H1 (cell line): ENCODE measurements at regions not wholly inside any gene's neighbourhood (a gene's known extent, or its start where the extent isn't known, plus 50 kb on each side); places are given as distances from the start of the nearest gene placed in this dataset.

ENCODE experiments used
- CTCF ChIA-PET: fragments of 300-600 bp; sonication (Branson Sonifier 250); formaldehyde crosslinking; loops from one replicate; lab custom pipeline; 2021; ENCODE audit not compliant: partially characterized antibody; lab: Charles Lee
- POLR2A ChIA-PET: fragments of 300-600 bp; sonication (Branson Sonifier 250); formaldehyde crosslinking; loops from one replicate; lab custom pipeline; 2021; ENCODE audit warnings: inconsistent platforms; ENCODE audit not compliant: partially characterized antibody; lab: Charles Lee
- DNase-seq, 2 experiments: peaks; one replicate each; pipeline versions ENCODE4 v3.0.0 to v3.0.0-alpha.2; 2010 to 2022; ENCODE audit warnings: low spot score in 2 of 2, low read depth in 1 of 2, mixed read lengths in 1 of 2
- FAIRE-seq: peaks from 2 replicates; lab custom pipeline; 2011; peaks lifted over from hg19 to GRCh38; lab: Jason Lieb, UNC
- H2AFZ ChIP-seq: 2 replicates; pipeline ENCODE4 v1.8.1; 2012; ENCODE audit warnings: low read length, inconsistent platforms
- H2AK5ac ChIP-seq: 2 replicates; pipeline ENCODE4 v1.6.1; 2013; ENCODE audit warnings: low read depth, low read length
- H2BK120ac ChIP-seq: replicated peaks from 2 replicates; pipeline ENCODE3; 2013; ENCODE audit warnings: low read depth, low read length, inconsistent platforms
- H2BK12ac ChIP-seq: 2 replicates; pipeline ENCODE4 v1.6.1; 2013; ENCODE audit warnings: low read depth, low read length
- H2BK15ac ChIP-seq: 2 replicates; pipeline ENCODE4 v1.6.1; 2013; ENCODE audit warnings: low read length
- H2BK20ac ChIP-seq: 2 replicates; pipeline ENCODE4 v1.6.1; 2013; ENCODE audit warnings: low read length
- H2BK5ac ChIP-seq: 2 replicates; pipeline ENCODE4 v1.6.1; 2013; ENCODE audit warnings: low read depth, low read length
- H3K14ac ChIP-seq: 2 replicates; pipeline ENCODE4 v1.6.1; 2013; ENCODE audit warnings: inconsistent platforms; ENCODE audit not compliant: insufficient read length
- H3K18ac ChIP-seq: 2 replicates; pipeline ENCODE4 v1.6.1; 2013; ENCODE audit warnings: low read length; ENCODE audit errors: extremely low read depth
- H3K23ac ChIP-seq: 2 replicates; pipeline ENCODE4 v1.6.1; 2013; ENCODE audit warnings: inconsistent platforms; ENCODE audit not compliant: insufficient read length
- H3K23me2 ChIP-seq: 2 replicates; pipeline ENCODE4 v1.6.1; 2013; ENCODE audit warnings: low read depth, low read length
- H3K27ac ChIP-seq: 2 replicates; pipeline ENCODE4 v1.6.1; 2011; ENCODE audit warnings: low read depth, low read length, inconsistent platforms
- H3K27me3 ChIP-seq, 4 experiments: replicated peaks in 1 of 4; 1 replicate in 1 of 4; 2 replicates in 3 of 4; pipeline versions ENCODE4 v1.6.1 to v1.8.1; 2011 to 2013; ENCODE audit warnings: low read length in 3 of 4, mild to moderate bottlenecking in 3 of 4, inconsistent platforms in 2 of 4, mixed read lengths in 2 of 4, moderate library complexity in 1 of 4; ENCODE audit not compliant: control insufficient read depth in 3 of 4, insufficient read depth in 3 of 4; ENCODE audit errors: extremely low read depth in 1 of 4
- H3K36me3 ChIP-seq, 4 experiments: 2 replicates each; pipeline versions ENCODE4 v1.6.1 to v1.8.1; 2011 to 2013; ENCODE audit warnings: mild to moderate bottlenecking in 4 of 4, low read length in 3 of 4, moderate library complexity in 2 of 4, control low read depth in 1 of 4, inconsistent platforms in 1 of 4; ENCODE audit not compliant: insufficient read depth in 4 of 4, control insufficient read depth in 2 of 4
- H3K4ac ChIP-seq: replicated peaks from 2 replicates; pipeline ENCODE3; 2013; ENCODE audit warnings: low read length, low read depth, mixed read lengths, inconsistent platforms; ENCODE audit not compliant: insufficient read length
- H3K4me1 ChIP-seq, 4 experiments: replicated peaks in 1 of 4; 1 replicate in 1 of 4; 2 replicates in 3 of 4; pipeline versions ENCODE4 v1.6.1 to v1.8.1; 2011 to 2013; ENCODE audit warnings: low read length in 3 of 4, inconsistent platforms in 2 of 4, mixed read lengths in 1 of 4; ENCODE audit not compliant: insufficient read depth in 4 of 4, control insufficient read depth in 3 of 4
- H3K4me2 ChIP-seq, 2 experiments: 2 replicates each; pipeline versions ENCODE4 v1.6.1 to v1.8.1; 2011 to 2013; ENCODE audit warnings: low read depth in 2 of 2, low read length in 2 of 2, control low read depth in 1 of 2, inconsistent platforms in 1 of 2, mild to moderate bottlenecking in 1 of 2; ENCODE audit not compliant: insufficient read depth in 1 of 2
- H3K4me3 ChIP-seq, 4 experiments: fragments of 200-600, 300-600 bp in 1 of 4; sonication (generic), shearing (Covaris generic), sonication (Bioruptor Twin) in 1 of 4; 2 replicates each; pipeline versions ENCODE4 v1.5.1 to v1.8.1; 2011 to 2016; ENCODE audit warnings: low read length in 4 of 4, low read depth in 3 of 4, control low read depth in 2 of 4, inconsistent platforms in 2 of 4, mild to moderate bottlenecking in 2 of 4, mixed read lengths in 1 of 4, moderate library complexity in 1 of 4; ENCODE audit not compliant: insufficient read depth in 2 of 4; ENCODE audit errors: extremely low read depth in 1 of 4
- H3K56ac ChIP-seq: replicated peaks from 2 replicates; pipeline ENCODE3; 2013; ENCODE audit warnings: low read depth, mild to moderate bottlenecking, mixed read lengths, low read length, inconsistent platforms; ENCODE audit not compliant: insufficient read length
- H3K79me1 ChIP-seq: 2 replicates; pipeline ENCODE4 v1.6.1; 2013; ENCODE audit warnings: low read depth, low read length, control low read depth
- H3K79me2 ChIP-seq, 2 experiments: 2 replicates each; pipeline versions ENCODE4 v1.6.1 to v1.8.1; 2012 to 2013; ENCODE audit warnings: low read length in 2 of 2, mild to moderate bottlenecking in 2 of 2, inconsistent platforms in 1 of 2; ENCODE audit not compliant: insufficient read depth in 2 of 2, control insufficient read depth in 1 of 2
- H3K9ac ChIP-seq, 4 experiments: replicated peaks in 1 of 4; 1 replicate in 1 of 4; 2 replicates in 3 of 4; pipeline versions ENCODE4 v1.6.1 to v1.8.1; 2011 to 2013; ENCODE audit warnings: low read depth in 3 of 4, low read length in 3 of 4, control low read depth in 2 of 4, mild to moderate bottlenecking in 2 of 4, moderate library complexity in 2 of 4, inconsistent platforms in 1 of 4; ENCODE audit errors: extremely low read depth in 1 of 4
- H3K9me3 ChIP-seq, 2 experiments: 2 replicates each; pipeline versions ENCODE4 v1.6.1 to v1.8.1; 2012 to 2013; ENCODE audit warnings: mild to moderate bottlenecking in 2 of 2, moderate library complexity in 2 of 2, control low read depth in 1 of 2, inconsistent platforms in 1 of 2, low read depth in 1 of 2, low read length in 1 of 2, mixed read lengths in 1 of 2; ENCODE audit not compliant: insufficient read depth in 2 of 2
- H4K20me1 ChIP-seq, 2 experiments: replicated peaks in 1 of 2; 2 replicates each; pipeline versions ENCODE3 to v1.8.1; 2011 to 2013; ENCODE audit warnings: inconsistent platforms in 2 of 2, low read length in 2 of 2, mild to moderate bottlenecking in 1 of 2; ENCODE audit not compliant: insufficient read depth in 2 of 2, control insufficient read depth in 1 of 2
- H4K5ac ChIP-seq: 2 replicates; pipeline ENCODE4 v1.6.1; 2013; ENCODE audit warnings: low read length, low read depth, mixed read lengths, inconsistent platforms; ENCODE audit not compliant: insufficient read length
- H4K8ac ChIP-seq: 2 replicates; pipeline ENCODE4 v1.8.0; 2013; ENCODE audit warnings: mild to moderate bottlenecking, moderate library complexity, low read length, inconsistent platforms; ENCODE audit not compliant: insufficient read depth; ENCODE audit errors: extremely low read depth
- H4K91ac ChIP-seq: replicated peaks from 2 replicates; pipeline ENCODE3; 2013; ENCODE audit warnings: low read length, mixed read lengths, inconsistent platforms; ENCODE audit not compliant: insufficient read length
- BACH1 ChIP-seq: IDR thresholded peaks from 2 replicates; pipeline ENCODE4 v1.6.1; 2012; ENCODE audit warnings: low read length, improper control_type of control experiment
- BRCA1 ChIP-seq: IDR thresholded peaks from 2 replicates; pipeline ENCODE4 v1.6.1; 2012; ENCODE audit warnings: low read depth, low read length, improper control_type of control experiment
- CTBP2 ChIP-seq: IDR thresholded peaks from 2 replicates; pipeline ENCODE4 v1.7.0; 2011; ENCODE audit warnings: borderline replicate concordance, mild to moderate bottlenecking, moderate library complexity, mixed read lengths, low read length; ENCODE audit not compliant: insufficient read depth, insufficient read length
- HDAC2 ChIP-seq, 2 experiments: fragments of 300-600 bp in 1 of 2; sonication (generic) in 1 of 2; IDR thresholded peaks; 2 replicates each; pipeline ENCODE4 v1.6.1; 2011 to 2012; ENCODE audit warnings: low read depth in 2 of 2, low read length in 2 of 2, mild to moderate bottlenecking in 2 of 2, moderate library complexity in 2 of 2, borderline replicate concordance in 1 of 2, inconsistent platforms in 1 of 2
- KDM5A ChIP-seq: fragments of 200-600 bp; IDR thresholded peaks from 2 replicates; pipeline ENCODE4 v1.7.1; 2012; ENCODE audit warnings: mild to moderate bottlenecking, low read length, inconsistent platforms, mixed read lengths
- NRF1 ChIP-seq: IDR thresholded peaks from 2 replicates; pipeline ENCODE4 v1.6.1; 2011; ENCODE audit warnings: mild to moderate bottlenecking, low read depth, low read length, improper control_type of control experiment
- RFX5 ChIP-seq: IDR thresholded peaks from 2 replicates; pipeline ENCODE4 v1.6.1; 2011; ENCODE audit warnings: low read depth, low read length, improper control_type of control experiment, borderline replicate concordance
- SIRT6 ChIP-seq: IDR thresholded peaks from one replicate; pipeline ENCODE4 v1.7.1; 2012; ENCODE audit warnings: low read length, inconsistent platforms
- SP1 ChIP-seq: IDR thresholded peaks from 2 replicates; pipeline ENCODE4 v1.6.1; 2011; ENCODE audit warnings: low read depth, low read length
- SP2 ChIP-seq: IDR thresholded peaks from 2 replicates; pipeline ENCODE4 v1.6.1; 2012; ENCODE audit warnings: mild to moderate bottlenecking, low read length, inconsistent platforms
- SRF ChIP-seq: IDR thresholded peaks from 2 replicates; pipeline ENCODE4 v1.6.1; 2011; ENCODE audit warnings: mild to moderate bottlenecking, low read depth, low read length, moderate library complexity
- ZNF274 ChIP-seq: IDR thresholded peaks from 2 replicates; pipeline ENCODE4 v1.7.0; 2012; ENCODE audit warnings: low read length, borderline replicate concordance; ENCODE audit errors: extremely low read depth
- WGBS, 2 experiments: shearing (Covaris generic) in 1 of 2; methylation state at CpG; one replicate each; pipeline versions ENCODE4 v1.1.6 to v1.1.7; 2013 to 2015; ENCODE audit warnings: low lambda C conversion rate in 2 of 2, mixed read lengths in 2 of 2, inconsistent platforms in 1 of 2, low coverage in 1 of 2, missing lambda C conversion rate in 1 of 2; ENCODE audit not compliant: insufficient replicate concordance in 2 of 2, insufficient coverage in 1 of 2, insufficient read length in 1 of 2; ENCODE audit errors: extremely low coverage in 1 of 2, missing lambda C conversion rate in 1 of 2; 5-methylcytosine and 5-hydroxymethylcytosine counted together

DNA sequence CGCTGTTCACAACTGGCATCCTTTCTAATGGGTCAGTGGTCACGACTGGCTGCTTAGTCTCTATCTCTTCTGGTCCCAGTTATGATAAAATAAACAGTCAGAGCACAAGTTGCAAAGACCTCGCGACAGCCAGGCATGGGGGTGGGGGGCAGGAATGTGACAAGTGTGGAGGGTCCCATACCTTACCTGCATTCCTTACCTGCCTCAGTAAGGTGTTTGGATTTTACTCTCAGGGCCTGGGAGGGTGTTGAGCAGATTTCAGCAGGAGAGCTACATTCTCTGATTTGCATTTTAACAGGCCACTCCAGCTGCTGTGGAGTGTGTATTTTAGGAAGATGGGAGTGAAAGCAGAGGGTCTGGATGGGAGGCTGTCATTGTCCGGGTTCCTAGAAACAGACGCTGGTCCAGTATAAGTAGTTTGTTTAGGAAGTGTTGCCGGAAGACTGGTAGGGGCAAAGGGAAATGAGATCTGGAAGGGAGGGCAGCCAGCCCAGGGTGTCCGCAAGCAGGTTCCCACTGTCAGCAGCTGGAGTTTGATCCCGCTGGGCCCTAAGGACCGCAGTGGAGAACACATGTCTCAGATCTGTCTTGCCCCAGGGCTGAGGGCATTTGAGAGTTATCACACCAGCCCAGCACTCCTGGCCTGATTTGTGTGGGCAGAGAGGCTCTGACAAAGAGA lies 920.0 kb downstream of the UQCRFS1 start:
- H4K20me1 ChIP-seq = no peaks in the 10 kb centered on the region
- CTCF ChIA-PET = interaction anchor here (1.2 to 2.2 kb wide), 3 partner anchors 8 to 33 kb away, joined by 4 to 7 read pairs (median 5); no protein-coding TSS in a partner anchor
- H3K27me3 ChIP-seq = no peaks in the 10 kb centered on the region
- peak overlapping the region; percentile 99; the same call in 1 of the 2 replicates for H2BK20ac ChIP-seq
- H3K9me3 ChIP-seq = no peaks in the 10 kb centered on the region
- DNase-seq (no peak), FAIRE-seq (peak; percentile 81)
- peak overlapping the region; percentile 96 for H2BK12ac ChIP-seq
- POLR2A ChIA-PET = no interaction called here
- no peaks in the 10 kb centered on the region; the same call in 1 of the 2 replicates for H3K23me2 ChIP-seq
- no peaks in the 10 kb centered on the region for H3K79me1 ChIP-seq
- H3K4me2 ChIP-seq = peak overlapping the region; percentile 34 to 69
- H4K91ac ChIP-seq = peak overlapping the region; percentile 94
- 32% methylated on average over 10 of the region's 10 CpGs; no CpG with 5 or more reads in 1 of the 2 experiments for WGBS, 2 experiments
- peak overlapping the region in 1 of 4 experiments; percentile 22; a peak in 2 of 8 replicates for H3K4me3 ChIP-seq
- H2BK15ac ChIP-seq = peak overlapping the region; percentile 48; the same call in 1 of the 2 replicates
- peak overlapping the region; percentile 89 for H2BK120ac ChIP-seq
- H2AFZ ChIP-seq = peak overlapping the region; percentile 23
- H4K8ac ChIP-seq = no peak overlapping the region
- H3K27ac ChIP-seq = peak overlapping the region; percentile 30
- no peak overlapping the region for H3K23ac ChIP-seq
- peak overlapping the region; percentile 37 for H4K5ac ChIP-seq
- no peak overlapping the region for H3K14ac ChIP-seq
- peak overlapping the region; percentile 21 for H3K56ac ChIP-seq
- peaks cover 8 to 36% (median 27%) of the 10 kb centered on the region in 4 experiments for H3K4me1 ChIP-seq
- H3K18ac ChIP-seq = peak overlapping the region; percentile 79
- H3K36me3 ChIP-seq = no peaks in the 10 kb centered on the region
- H2BK5ac ChIP-seq = peak overlapping the region; percentile 91; the same call in 1 of the 2 replicates
- H3K4ac ChIP-seq = peak overlapping the region; percentile 45
- H3K79me2 ChIP-seq = no peaks in the 10 kb centered on the region
- H2AK5ac ChIP-seq = peak overlapping the region; percentile 92; the same call in 1 of the 2 replicates
- H3K9ac ChIP-seq = no peak overlapping the region
- TF ChIP-seq NRF1 (no peak), ZNF274 (no peak), CTBP2 (no peak), BACH1 (no peak), HDAC2 (IDR thresholded peaks at IDR 0.05; ENCODE audit: borderline replicate concordance in 1 of 2, low read depth in 2 of 2, low read length in 2 of 2) (no peak), SRF (no peak), SIRT6 (no peak), SP1 (0 out of 2 replicates have a peak, but pooled peaks have one; percentile 20), BRCA1 (no peak), RFX5 (no peak), SP2 (no peak), KDM5A (no peak)
